Naive thymus-derived CD8-positive, alpha-beta T cell (primary cell): ENCODE measurements at regions not wholly inside any gene's neighbourhood (a gene's known extent, or its start where the extent isn't known, plus 50 kb on each side); places are given as distances from the start of the nearest gene placed in this dataset.

ENCODE experiments used
- ATAC-seq, 2 donors: fragments of 150-1000 bp; cut with Tn5 transposase in 1 of 2; sonication (Bioruptor Pico), chemical (Tn5 transposase) in 1 of 2; 1 replicate in 1 of 2; 2 replicates in 1 of 2; pipeline ENCODE4 v1.10.0; 2021; ENCODE audit warnings: mild to moderate bottlenecking in 2 of 2, moderate library complexity in 2 of 2
- POLR2A ChIA-PET: fragments of 350-600 bp; sonication (Branson Sonifier 250); formaldehyde crosslinking; loops from one replicate; lab custom pipeline; 2021; ENCODE audit warnings: antibody characterized with exemption; lab: Charles Lee
- DNase-seq, 10 donors: peaks; one replicate each; pipeline versions ENCODE4 v3.0.0 to v3.0.0-alpha.2; 2020 to 2022
- H3K27ac Mint-ChIP-seq, 10 donors: one replicate each; pipeline ENCODE4 v1.8.0; 2020 to 2022; ENCODE audit warnings: mild to moderate bottlenecking in 10 of 10, mixed read lengths in 10 of 10, moderate library complexity in 4 of 10, inconsistent platforms in 1 of 10
- H3K27me3 Mint-ChIP-seq, 5 donors: one replicate each; pipeline ENCODE4 v1.8.0; 2021 to 2022; ENCODE audit warnings: mixed read lengths in 5 of 5
- H3K36me3 Mint-ChIP-seq, 3 donors: one replicate each; pipeline ENCODE4 v1.8.0; 2020 to 2022; ENCODE audit warnings: mixed read lengths in 3 of 3, mild to moderate bottlenecking in 2 of 3, inconsistent platforms in 1 of 3
- H3K4me1 Mint-ChIP-seq, 4 donors: one replicate each; pipeline ENCODE4 v1.8.0; 2021 to 2022; ENCODE audit warnings: mixed read lengths in 4 of 4
- H3K4me3 Mint-ChIP-seq, 10 donors: one replicate each; pipeline ENCODE4 v1.8.0; 2020 to 2022; ENCODE audit warnings: mild to moderate bottlenecking in 10 of 10, mixed read lengths in 10 of 10, moderate library complexity in 6 of 10, inconsistent platforms in 1 of 10
- H3K9me3 Mint-ChIP-seq, 9 donors: one replicate each; pipeline ENCODE4 v1.8.0; 2020 to 2022; ENCODE audit warnings: mixed read lengths in 9 of 9, mild to moderate bottlenecking in 3 of 9, inconsistent platforms in 1 of 9, moderate library complexity in 1 of 9

GRCh38 chr2:105580870-105581554 is 163.7 kb upstream of the NCK2 start:
- ATAC-seq = no peak
- Mint-ChIP-seq H3K9me3 (peaks cover 0 to 5% (median 0%) of the 10 kb centered on the region in 9 donors), H3K4me3 (no peak overlapping the region), H3K36me3 (no peaks in the 10 kb centered on the region), H3K27me3 (no peaks in the 10 kb centered on the region), H3K27ac (peak overlapping the region in 4 of 10 donors; percentile 2 to 45 (median 31)), H3K4me1 (peaks cover 25 to 44% (median 42%) of the 10 kb centered on the region in 4 donors)
- POLR2A ChIA-PET = interaction anchor here (1.1 kb wide), 1 partner anchor 165 kb away, joined by 4 read pairs; no protein-coding TSS in a partner anchor
- no peak for DNase-seq

- H3K9me3 Mint-ChIP-seq = peaks cover 0 to 4% (median 0%) of the 10 kb centered on the region in 9 donors
- POLR2A ChIA-PET = no interaction called here
- no peak overlapping the region for H3K4me3 Mint-ChIP-seq
- DNase-seq (no peak), ATAC-seq (no peak)
- peak overlapping the region in 2 of 10 donors; percentile 10 to 20 for H3K27ac Mint-ChIP-seq
- no peaks in the 10 kb centered on the region for H3K36me3 Mint-ChIP-seq
- H3K4me1 Mint-ChIP-seq = peaks cover 25 to 49% (median 46%) of the 10 kb centered on the region in 4 donors
- H3K27me3 Mint-ChIP-seq = no peaks in the 10 kb centered on the region
These were observed 164.5 kb upstream of the NCK2 start for GRCh38 chr2:105580216-105580615.

DNA sequence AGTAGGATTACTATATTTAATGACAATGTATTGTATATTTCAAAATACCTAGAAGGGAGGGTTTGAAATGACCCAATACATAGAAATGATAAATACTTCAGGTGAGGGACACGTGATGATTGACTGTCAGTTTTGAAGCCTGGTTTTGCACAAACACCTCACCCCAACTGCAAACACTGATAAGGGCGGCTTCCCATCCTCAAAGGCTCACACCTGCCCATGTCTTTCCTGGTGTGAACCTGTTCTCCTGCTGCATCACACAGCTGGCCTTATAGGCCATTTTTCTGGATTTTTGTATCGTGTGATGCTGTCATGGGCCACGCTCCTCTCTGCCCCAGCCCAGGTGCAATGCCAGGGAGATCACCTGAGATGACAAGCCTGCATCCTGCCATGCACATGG is 166.5 kb upstream of the NCK2 start:
- DNase-seq (no peak), ATAC-seq (no peak)
- Mint-ChIP-seq H3K27me3 (no peaks in the 10 kb centered on the region), H3K36me3 (no peaks in the 10 kb centered on the region), H3K4me1 (peaks cover 17 to 31% (median 30%) of the 10 kb centered on the region in 4 donors), H3K27ac (no peak overlapping the region), H3K9me3 (no peaks in the 10 kb centered on the region), H3K4me3 (no peak overlapping the region)
- POLR2A ChIA-PET = interaction anchor here (1.1 to 3.5 kb wide), 4 partner anchors 161 to 520 kb away, joined by 3 to 22 read pairs (median 6); no protein-coding TSS in a partner anchor

DNA sequence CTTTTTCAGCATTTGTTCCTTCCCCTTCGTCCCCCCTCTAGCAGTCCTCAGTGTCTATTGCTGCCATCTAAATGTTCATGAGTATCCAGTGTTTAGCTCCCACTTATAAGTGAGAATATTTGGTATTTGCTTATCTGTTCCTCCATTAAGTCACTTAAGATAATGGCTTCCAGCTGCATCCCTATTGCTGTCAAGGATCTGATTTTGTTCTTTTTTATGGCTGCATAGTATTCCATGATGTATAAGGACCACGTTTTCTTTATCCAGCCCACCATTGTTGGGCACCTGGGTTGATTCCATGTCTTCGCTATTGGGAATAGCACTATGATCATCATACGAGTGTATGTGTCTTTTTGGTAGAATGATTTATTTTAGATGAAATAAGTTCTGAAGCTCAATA is 166.9 kb upstream of the NCK2 start:
- no peaks in the 10 kb centered on the region for H3K9me3 Mint-ChIP-seq

GRCh38 chr2:105576440-105577241 is 168.1 kb upstream of the NCK2 start:
- POLR2A ChIA-PET = interaction anchor here (0.6 to 3.5 kb wide), 7 partner anchors 10 to 527 kb away, joined by 3 to 22 read pairs (median 3); no protein-coding TSS in a partner anchor
- ATAC-seq (peak; percentile 62 to 85), DNase-seq (peak in 5 of 10 donors; percentile 11 to 62 (median 42))
- H3K27me3 Mint-ChIP-seq = no peaks in the 10 kb centered on the region
- H3K27ac Mint-ChIP-seq = peak overlapping the region; percentile 64 to 96 (median 88)
- no peaks in the 10 kb centered on the region for H3K9me3 Mint-ChIP-seq
- H3K4me3 Mint-ChIP-seq = peak overlapping the region in 3 of 10 donors; percentile 7 to 67 (median 65)
- peaks cover 11 to 32% (median 24%) of the 10 kb centered on the region in 4 donors for H3K4me1 Mint-ChIP-seq
- no peaks in the 10 kb centered on the region for H3K36me3 Mint-ChIP-seq

More for the DNA sequence above, 166.9 kb upstream of the NCK2 start:
- Mint-ChIP-seq H3K4me1 (peaks cover 15 to 30% (median 28%) of the 10 kb centered on the region in 4 donors), H3K27ac (peak overlapping the region in 3 of 10 donors; percentile 7 to 19 (median 17)), H3K27me3 (no peaks in the 10 kb centered on the region), H3K4me3 (no peak overlapping the region), H3K36me3 (no peaks in the 10 kb centered on the region)
- POLR2A ChIA-PET = interaction anchor here (0.7 to 3.5 kb wide), 3 partner anchors 169 to 520 kb away, joined by 4 to 22 read pairs (median 4); no protein-coding TSS in a partner anchor
- ATAC-seq (no peak), DNase-seq (no peak)

GRCh38 chr2:105576050-105576439 is 168.7 kb upstream of the NCK2 start:
- H3K27ac Mint-ChIP-seq = peak overlapping the region; percentile 64 to 96 (median 88)
- no peaks in the 10 kb centered on the region for H3K9me3 Mint-ChIP-seq
- peak overlapping the region in 1 of 10 donors; percentile 65 for H3K4me3 Mint-ChIP-seq
- ATAC-seq (peak in 1 of 2 donors; percentile 11), DNase-seq (no peak)
- peaks cover 11 to 36% (median 23%) of the 10 kb centered on the region in 4 donors for H3K4me1 Mint-ChIP-seq
- POLR2A ChIA-PET = interaction anchor here (0.9 to 3.5 kb wide), 4 partner anchors 9 to 528 kb away, joined by 3 to 22 read pairs (median 4); no protein-coding TSS in a partner anchor
- H3K36me3 Mint-ChIP-seq = no peaks in the 10 kb centered on the region
- no peaks in the 10 kb centered on the region for H3K27me3 Mint-ChIP-seq

- H3K36me3 Mint-ChIP-seq = no peaks in the 10 kb centered on the region
- peak overlapping the region in 8 of 10 donors; percentile 1 to 96 (median 60) for H3K27ac Mint-ChIP-seq
- POLR2A ChIA-PET = interaction anchor here (0.6 kb wide), 1 partner anchor 263 kb away, joined by 4 read pairs; no protein-coding TSS in a partner anchor
- H3K4me1 Mint-ChIP-seq = peaks cover 11 to 36% (median 20%) of the 10 kb centered on the region in 4 donors
- ATAC-seq (no peak), DNase-seq (no peak)
- peak overlapping the region in 1 of 10 donors; percentile 41 for H3K4me3 Mint-ChIP-seq
- peaks cover 0 to 2% (median 0%) of the 10 kb centered on the region in 5 donors for H3K27me3 Mint-ChIP-seq
- H3K9me3 Mint-ChIP-seq = no peaks in the 10 kb centered on the region
These were observed 169.2 kb upstream of the NCK2 start for GRCh38 chr2:105575499-105576025.

DNA sequence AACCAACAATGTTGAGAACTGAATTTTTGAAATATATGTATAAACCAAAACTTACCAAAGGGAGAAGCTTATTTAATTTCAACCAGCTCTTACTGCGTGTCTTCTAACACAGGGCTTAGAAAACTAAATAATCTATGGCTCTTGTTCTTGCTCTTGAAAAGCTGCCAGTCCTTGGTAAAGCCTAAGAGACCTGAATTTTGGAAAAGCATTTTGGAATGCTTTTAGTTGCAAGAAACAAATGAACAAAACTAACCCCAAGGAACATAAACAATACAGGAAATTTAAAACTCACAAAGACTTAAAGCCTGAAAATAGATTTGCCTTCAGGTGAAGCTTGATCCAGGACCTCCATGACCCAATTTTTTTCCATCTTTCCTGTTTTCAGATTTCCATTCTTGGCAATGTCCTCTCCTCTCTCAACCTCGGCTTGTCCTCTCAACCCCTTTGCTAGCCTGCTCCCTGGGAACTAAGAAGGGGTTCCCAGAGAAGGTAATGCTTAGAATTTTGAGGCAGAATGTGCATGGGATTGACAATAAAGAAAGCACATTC is 169.8 kb upstream of the NCK2 start:
- peaks cover 0 to 4% (median 0%) of the 10 kb centered on the region in 5 donors for H3K27me3 Mint-ChIP-seq
- ATAC-seq = no peak
- H3K4me1 Mint-ChIP-seq = peaks cover 15 to 36% (median 20%) of the 10 kb centered on the region in 4 donors
- H3K36me3 Mint-ChIP-seq = no peaks in the 10 kb centered on the region
- no peaks in the 10 kb centered on the region for H3K9me3 Mint-ChIP-seq
- no peak overlapping the region for H3K4me3 Mint-ChIP-seq
- peak overlapping the region in 4 of 10 donors; percentile 1 to 84 (median 74) for H3K27ac Mint-ChIP-seq
- no peak for DNase-seq
- POLR2A ChIA-PET = interaction anchor here (0.6 kb wide), 1 partner anchor 264 kb away, joined by 4 read pairs; no protein-coding TSS in a partner anchor

DNA sequence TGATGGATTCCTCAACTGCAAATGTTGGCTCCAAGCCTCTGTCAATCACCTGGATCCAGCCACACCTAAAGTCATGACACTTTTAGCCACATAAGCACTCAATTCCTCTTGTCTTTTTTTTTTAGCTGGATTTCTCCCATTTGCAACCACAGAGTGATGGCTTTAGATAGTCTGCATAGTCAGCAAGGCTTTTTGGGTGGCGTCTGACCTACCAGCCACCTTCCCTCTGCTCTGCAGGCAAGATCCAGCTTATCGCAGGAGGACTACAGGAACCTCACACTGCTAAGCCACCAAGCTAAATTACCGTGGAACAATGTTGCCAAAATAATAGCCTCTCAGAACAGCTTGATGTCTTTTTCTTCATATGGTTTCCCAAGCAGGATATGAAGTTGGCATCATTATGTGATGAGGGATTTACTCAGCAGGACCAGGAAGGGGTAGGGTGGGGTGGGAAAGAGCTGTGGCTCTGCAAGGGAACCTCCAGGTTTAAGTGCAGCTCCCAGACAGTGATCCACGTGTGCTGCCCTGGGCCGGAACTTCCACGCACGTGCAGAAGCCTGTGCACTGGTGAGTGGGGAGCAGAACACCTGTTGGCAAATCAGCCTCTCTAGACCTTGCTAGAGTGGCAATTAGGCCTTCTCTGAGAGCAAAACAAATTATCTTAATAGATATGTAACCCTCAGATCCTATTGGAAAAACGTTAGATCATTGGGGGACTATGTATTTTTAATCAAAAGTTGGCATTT is 170.6 kb upstream of the NCK2 start:
- peaks cover 15 to 36% (median 22%) of the 10 kb centered on the region in 4 donors for H3K4me1 Mint-ChIP-seq
- no peaks in the 10 kb centered on the region for H3K9me3 Mint-ChIP-seq
- peak overlapping the region in 2 of 10 donors; percentile 9 to 29 for H3K4me3 Mint-ChIP-seq
- POLR2A ChIA-PET = no interaction called here
- no peaks in the 10 kb centered on the region for H3K36me3 Mint-ChIP-seq
- ATAC-seq (no peak), DNase-seq (no peak)
- peak overlapping the region in 6 of 10 donors; percentile 1 to 80 (median 35) for H3K27ac Mint-ChIP-seq
- peaks cover 0 to 4% (median 0%) of the 10 kb centered on the region in 5 donors for H3K27me3 Mint-ChIP-seq

DNA sequence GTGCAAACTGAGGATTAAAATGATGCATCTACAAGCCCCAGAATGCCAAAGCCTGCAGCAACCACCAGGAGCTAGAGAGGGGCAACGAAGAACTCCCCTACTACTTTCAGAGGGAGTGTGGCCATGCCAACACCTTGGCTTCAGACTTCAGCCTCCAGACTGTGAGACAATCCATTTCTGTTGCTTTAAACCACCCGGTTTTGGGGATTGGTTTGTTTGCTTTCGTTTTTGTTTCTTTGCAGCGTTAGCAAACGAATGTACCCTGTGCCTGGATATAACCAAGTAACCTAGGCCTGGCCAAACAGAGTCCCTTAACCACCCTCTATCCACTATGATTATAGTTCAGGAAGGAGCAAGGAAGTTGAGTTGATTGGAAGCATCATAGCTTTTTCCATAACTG is 171.2 kb upstream of the NCK2 start:
- no peak for DNase-seq
- ATAC-seq = no peak
- Mint-ChIP-seq H3K27me3 (peaks cover 0 to 4% (median 0%) of the 10 kb centered on the region in 5 donors), H3K4me1 (peaks cover 15 to 36% (median 23%) of the 10 kb centered on the region in 4 donors), H3K9me3 (no peaks in the 10 kb centered on the region), H3K36me3 (no peaks in the 10 kb centered on the region), H3K27ac (peak overlapping the region in 4 of 10 donors; percentile 1 to 80 (median 21)), H3K4me3 (peak overlapping the region in 3 of 10 donors; percentile 1 to 70 (median 9))
- POLR2A ChIA-PET = interaction anchor here (0.9 kb wide), 1 partner anchor 17 kb away, joined by 3 read pairs; no protein-coding TSS in a partner anchor

DNA sequence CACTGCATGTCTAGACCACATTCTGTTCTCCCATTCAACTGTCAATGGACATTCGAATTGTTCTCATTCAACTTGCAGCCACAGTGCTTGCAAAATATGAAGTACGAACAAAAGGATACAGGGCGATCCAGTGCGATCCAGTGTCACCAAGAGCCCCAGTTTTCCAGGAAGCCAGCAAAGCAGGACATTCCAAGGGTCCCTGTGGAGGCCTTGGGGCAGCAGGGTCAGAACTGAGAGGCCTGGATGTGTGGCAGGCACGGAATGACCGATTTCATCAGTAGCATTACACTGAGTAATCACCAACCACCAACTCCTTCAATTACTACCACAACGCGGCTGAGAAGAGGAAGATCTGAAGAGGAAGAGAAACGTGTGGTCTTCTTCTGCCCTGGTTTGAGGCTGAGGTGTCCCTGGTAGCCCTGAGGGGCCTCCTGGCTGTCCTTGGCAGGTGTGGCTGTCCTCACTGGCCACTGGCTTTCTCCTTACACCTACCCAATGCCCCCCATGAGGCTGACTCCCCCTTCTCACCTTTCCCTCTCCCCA is 172.7 kb upstream of the FHL2 start:
- Mint-ChIP-seq H3K27ac (peak overlapping the region in 1 of 10 donors; percentile 24), H3K9me3 (no peaks in the 10 kb centered on the region), H3K4me1 (peaks cover 13 to 36% (median 25%) of the 10 kb centered on the region in 4 donors), H3K27me3 (peaks cover 0 to 4% (median 0%) of the 10 kb centered on the region in 5 donors), H3K36me3 (no peaks in the 10 kb centered on the region), H3K4me3 (no peak overlapping the region)
- ATAC-seq = no peak
- POLR2A ChIA-PET = no interaction called here
- no peak for DNase-seq
